ENCODE measurements at regions not wholly inside any gene's neighbourhood (a gene's known extent, or its start where the extent isn't known, plus 50 kb on each side); places are given as distances from the start of the nearest gene placed in this dataset.
A peak's percentile ranks its signal among the peaks of the same experiment; 100 is the strongest.

GRCh38 chr4:100284129-100284880 lies 94.0 kb upstream of the DDIT4L start:
- no peak for DNase-seq (ENCODE audit: low spot score)

GRCh38 chr4:100280807-100281206 lies 90.5 kb upstream of the DDIT4L start:
- DNase-seq (ENCODE audit: low spot score) = no peak

- no peak for DNase-seq (ENCODE audit: low spot score)
Measured at GRCh38 chr4:100278567-100278966, 88.3 kb upstream of the DDIT4L start.

DNA sequence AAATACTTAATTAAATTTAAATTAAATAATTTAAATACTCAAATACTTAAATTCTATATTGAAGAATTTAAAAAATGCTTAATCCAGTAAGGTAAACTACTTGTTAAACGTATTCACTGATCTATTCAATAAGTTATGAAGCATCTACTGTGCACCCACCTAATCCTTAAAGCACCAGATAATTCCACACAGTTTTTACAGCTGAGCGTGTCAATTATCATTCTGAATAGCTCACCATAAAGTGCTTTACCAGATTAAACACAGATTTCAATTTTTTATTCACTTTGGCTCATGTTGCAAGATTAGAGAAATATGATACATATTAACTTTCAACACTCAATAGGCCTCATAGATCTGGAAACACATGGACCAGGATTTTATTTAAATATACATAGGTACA lies 79.2 kb upstream of the DDIT4L start:
- DNase-seq (ENCODE audit: low spot score) = no peak

- DNase-seq (ENCODE audit: low spot score) = no peak
Measured at GRCh38 chr4:100268789-100269188, 78.5 kb upstream of the DDIT4L start.

- DNase-seq (ENCODE audit: low spot score) = no peak
Measured at GRCh38 chr4:100261346-100261745, 71.1 kb upstream of the DDIT4L start.

- no peak for DNase-seq (ENCODE audit: low spot score)
Measured at GRCh38 chr4:100258675-100259074, 68.4 kb upstream of the DDIT4L start.

- peak; percentile 13 for DNase-seq (ENCODE audit: low spot score)
Measured at GRCh38 chr4:100257567-100257966, 67.3 kb upstream of the DDIT4L start.

GRCh38 chr4:100254237-100254636 lies 64.0 kb upstream of the DDIT4L start:
- no peak for DNase-seq (ENCODE audit: low spot score)

- no peak for DNase-seq (ENCODE audit: low spot score)
Measured at GRCh38 chr4:100248476-100248875, 58.2 kb upstream of the DDIT4L start.

DNA sequence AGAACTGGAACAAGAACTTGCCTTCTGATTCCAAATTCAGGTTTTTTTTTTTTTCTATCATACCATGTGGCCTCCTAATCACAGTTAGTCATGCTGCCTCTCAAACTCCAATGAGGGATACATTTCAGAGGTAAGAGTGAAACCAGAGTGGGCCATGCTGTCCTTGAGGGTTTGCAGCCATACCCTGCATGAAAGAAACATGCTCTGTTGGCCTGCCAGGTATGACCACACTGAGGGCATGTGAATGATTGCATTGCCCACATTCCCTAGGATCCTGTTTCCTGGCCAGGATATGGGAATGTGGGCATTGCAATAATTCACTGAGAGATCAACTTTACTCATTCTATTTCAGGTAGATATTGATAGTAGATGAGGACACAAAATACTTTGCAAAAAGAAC lies 56.4 kb upstream of the DDIT4L start:
- DNase-seq (ENCODE audit: low spot score) = no peak

- DNase-seq (ENCODE audit: low spot score) = no peak
Measured at GRCh38 chr4:100244347-100244746, 54.1 kb upstream of the DDIT4L start.
